ENCODE measurements at regions not wholly inside any gene's neighbourhood (a gene's known extent, or its start where the extent isn't known, plus 50 kb on each side); places are given as distances from the start of the nearest gene placed in this dataset.

GRCh38 chr11:45038923-45039322 is 88.2 kb upstream of the TP53I11 start:
- TF ChIP-seq SPI1 (IDR thresholded peaks at IDR 0.05; ENCODE audit: low read depth, low read length) (no peak), POLR2A (IDR thresholded peaks at IDR 0.05; ENCODE audit: low read depth, low read length) (no peak), TAF1 (IDR thresholded peaks at IDR 0.05; ENCODE audit: low read depth, low read length) (no peak), POLR2AphosphoS5 (IDR thresholded peaks at IDR 0.05; ENCODE audit: low read depth, low read length) (no peak), PAX5 (IDR thresholded peaks at IDR 0.05; ENCODE audit: insufficient read depth, low read length, severe bottlenecking) (no peak), POU2F2 (IDR thresholded peaks at IDR 0.05; ENCODE audit: low read depth, low read length) (no peak)
